H9 (cell line): ENCODE measurements at regions not wholly inside any gene's neighbourhood (a gene's known extent, or its start where the extent isn't known, plus 50 kb on each side); places are given as distances from the start of the nearest gene placed in this dataset.

Source experiments
- DNase-seq: peaks from one replicate; pipeline ENCODE4 v3.0.0-alpha.2; 2017
- H2AFZ ChIP-seq: one replicate; pipeline ENCODE4 v1.6.1; 2013; ENCODE audit warnings: mild to moderate bottlenecking, low read length, control low read depth, moderate library complexity
- H2AK5ac ChIP-seq: 2 replicates; pipeline ENCODE4 v1.6.1; 2013; ENCODE audit warnings: low read length, control low read depth, mixed read lengths; ENCODE audit not compliant: insufficient read length
- H2BK120ac ChIP-seq: one replicate; pipeline ENCODE4 v1.6.1; 2013; ENCODE audit warnings: low read depth, mild to moderate bottlenecking, low read length, control low read depth, inconsistent platforms; ENCODE audit not compliant: poor library complexity, severe bottlenecking
- H2BK12ac ChIP-seq: 2 replicates; pipeline ENCODE4 v1.6.1; 2013; ENCODE audit warnings: low read length, control low read depth, mixed read lengths, low read depth; ENCODE audit not compliant: insufficient read length
- H2BK15ac ChIP-seq: 2 replicates; pipeline ENCODE4 v1.6.1; 2013; ENCODE audit warnings: low read depth, low read length, control low read depth
- H2BK20ac ChIP-seq: one replicate; pipeline ENCODE4 v1.6.1; 2013; ENCODE audit warnings: low read depth, mild to moderate bottlenecking, low read length, control low read depth, inconsistent platforms; ENCODE audit not compliant: poor library complexity, severe bottlenecking
- H2BK5ac ChIP-seq: 2 replicates; pipeline ENCODE4 v1.6.1; 2013; ENCODE audit warnings: low read length, control low read depth, mixed read lengths; ENCODE audit not compliant: insufficient read length
- H3K14ac ChIP-seq: 2 replicates; pipeline ENCODE4 v1.6.1; 2013; ENCODE audit warnings: low read length, control low read depth; ENCODE audit not compliant: insufficient read depth
- H3K18ac ChIP-seq: 2 replicates; pipeline ENCODE4 v1.6.1; 2013; ENCODE audit warnings: low read depth, mild to moderate bottlenecking, mixed read lengths, low read length, control low read depth; ENCODE audit not compliant: insufficient read length
- H3K23ac ChIP-seq: 2 replicates; pipeline ENCODE4 v1.6.1; 2013; ENCODE audit warnings: low read length, control low read depth, mixed read lengths, low read depth; ENCODE audit not compliant: insufficient read length
- H3K23me2 ChIP-seq: 2 replicates; pipeline ENCODE4 v1.6.1; 2013; ENCODE audit warnings: low read depth, mild to moderate bottlenecking, mixed read lengths, low read length, control low read depth; ENCODE audit not compliant: insufficient read length, poor library complexity, severe bottlenecking
- H3K27ac ChIP-seq: 2 replicates; pipeline ENCODE4 v1.5.1; 2013; ENCODE audit warnings: low read length, control low read depth, mixed read lengths, low read depth; ENCODE audit not compliant: insufficient read length
- H3K27me3 ChIP-seq: 2 replicates; pipeline ENCODE4 v1.6.1; 2013; ENCODE audit warnings: low read length, control low read depth, inconsistent platforms; ENCODE audit not compliant: insufficient read depth
- H3K4ac ChIP-seq: 2 replicates; pipeline ENCODE4 v1.6.1; 2013; ENCODE audit warnings: low read depth, mild to moderate bottlenecking, control low read depth, inconsistent platforms, low read length, moderate library complexity
- H3K4me1 ChIP-seq: 2 replicates; pipeline ENCODE4 v1.6.1; 2013; ENCODE audit warnings: low read length, control low read depth, inconsistent platforms; ENCODE audit not compliant: insufficient read depth
- H3K4me2 ChIP-seq: 2 replicates; pipeline ENCODE4 v1.6.1; 2013; ENCODE audit warnings: low read length, control low read depth, mixed read lengths; ENCODE audit not compliant: insufficient read length, insufficient read depth
- H3K56ac ChIP-seq: 2 replicates; pipeline ENCODE4 v1.6.1; 2013; ENCODE audit warnings: low read depth, mild to moderate bottlenecking, mixed read lengths, low read length, control low read depth; ENCODE audit not compliant: insufficient read length
- H3K79me1 ChIP-seq: 2 replicates; pipeline ENCODE4 v1.6.1; 2013; ENCODE audit warnings: low read depth, mild to moderate bottlenecking, moderate library complexity, low read length, control low read depth, inconsistent platforms; ENCODE audit not compliant: insufficient read depth, poor library complexity, severe bottlenecking
- H3K79me2 ChIP-seq: 2 replicates; pipeline ENCODE4 v1.6.1; 2013; ENCODE audit warnings: low read length, control low read depth, inconsistent platforms; ENCODE audit not compliant: insufficient read depth
- H3K9ac ChIP-seq: 2 replicates; pipeline ENCODE4 v1.6.1; 2013; ENCODE audit warnings: low read length, control low read depth, mixed read lengths; ENCODE audit not compliant: insufficient read length; ENCODE audit errors: extremely low read depth
- H3K9me3 ChIP-seq: one replicate; pipeline ENCODE4 v1.6.1; 2013; ENCODE audit warnings: low read depth, low read length, inconsistent platforms; ENCODE audit not compliant: control insufficient read depth
- H3T11ph ChIP-seq: one replicate; pipeline ENCODE4 v1.6.1; 2013; ENCODE audit warnings: mild to moderate bottlenecking, low read length, control low read depth, inconsistent platforms
- H4K20me1 ChIP-seq: one replicate; pipeline ENCODE4 v1.6.1; 2013; ENCODE audit not compliant: control insufficient read depth, insufficient read length, insufficient read depth
- H4K5ac ChIP-seq: 2 replicates; pipeline ENCODE4 v1.6.1; 2013; ENCODE audit warnings: low read depth, mild to moderate bottlenecking, mixed read lengths, low read length, control low read depth; ENCODE audit not compliant: insufficient read length
- H4K8ac ChIP-seq: replicated peaks from 2 replicates; pipeline ENCODE4 v1.6.1; 2013; ENCODE audit warnings: low read length, control low read depth, mixed read lengths, low read depth; ENCODE audit not compliant: insufficient read length
- H4K91ac ChIP-seq: 2 replicates; pipeline ENCODE4 v1.6.1; 2013; ENCODE audit warnings: low read depth, mild to moderate bottlenecking, moderate library complexity, mixed read lengths, low read length, control low read depth; ENCODE audit not compliant: insufficient read length
- H3K27ac Mint-ChIP-seq, 3 experiments: 2 replicates in 2 of 3; 3 replicates in 1 of 3; pipeline ENCODE4 v1.8.0; 2020 to 2021; ENCODE audit warnings: mixed read lengths in 3 of 3, mild to moderate bottlenecking in 1 of 3, moderate library complexity in 1 of 3
- H3K27me3 Mint-ChIP-seq: 2 replicates; pipeline ENCODE4 v1.8.0; 2021; ENCODE audit warnings: low read depth, mild to moderate bottlenecking, moderate library complexity, mixed read lengths
- H3K36me3 Mint-ChIP-seq, 3 experiments: 2 replicates in 2 of 3; 3 replicates in 1 of 3; pipeline ENCODE4 v1.8.0; 2020 to 2021; ENCODE audit warnings: low read depth in 3 of 3, mixed read lengths in 3 of 3; ENCODE audit not compliant: insufficient read depth in 1 of 3
- H3K4me1 Mint-ChIP-seq, 2 experiments: 2 replicates each; pipeline ENCODE4 v1.8.0; 2020; ENCODE audit warnings: mixed read lengths in 2 of 2
- H3K4me3 Mint-ChIP-seq, 2 experiments: 2 replicates in 1 of 2; 3 replicates in 1 of 2; pipeline ENCODE4 v1.8.0; 2020 to 2021; ENCODE audit warnings: mild to moderate bottlenecking in 2 of 2, mixed read lengths in 2 of 2, moderate library complexity in 1 of 2
- H3K9me3 Mint-ChIP-seq, 2 experiments: 2 replicates in 1 of 2; 3 replicates in 1 of 2; pipeline ENCODE4 v1.8.0; 2020; ENCODE audit warnings: mild to moderate bottlenecking in 2 of 2, mixed read lengths in 2 of 2, moderate library complexity in 1 of 2
- CTCF ChIP-seq: fragments of 200-600 bp; sonication (generic); conservative IDR thresholded peaks from 3 replicates; pipeline ENCODE4 v1.8.0; 2021; ENCODE audit warnings: antibody characterized with exemption, mild to moderate bottlenecking

- no peak overlapping the region for H2BK20ac ChIP-seq
- H2AK5ac ChIP-seq: no peak overlapping the region
- H3K27me3 ChIP-seq: no peaks in the 10 kb centered on the region
- H3K4ac ChIP-seq: no peak overlapping the region
- no peaks in the 10 kb centered on the region for H3K36me3 Mint-ChIP-seq
- peaks cover 4% of the 10 kb centered on the region; the same call in 1 of the 2 replicates for H3K27me3 Mint-ChIP-seq
- H4K91ac ChIP-seq: no peak overlapping the region
- no peak for DNase-seq
- no peak overlapping the region for H2BK120ac ChIP-seq
- H2BK12ac ChIP-seq: no peak overlapping the region
- H3K27ac ChIP-seq: no peak overlapping the region
- H3K23me2 ChIP-seq: no peaks in the 10 kb centered on the region
- H3T11ph ChIP-seq: no peak overlapping the region
- H3K4me1 Mint-ChIP-seq: no peaks in the 10 kb centered on the region
- TF ChIP-seq CTCF: no peak
- no peak overlapping the region for H3K23ac ChIP-seq
- H3K79me2 ChIP-seq: no peaks in the 10 kb centered on the region
- H3K27ac Mint-ChIP-seq: no peak overlapping the region
- H3K79me1 ChIP-seq: no peaks in the 10 kb centered on the region
- no peak overlapping the region for H3K18ac ChIP-seq
- H3K14ac ChIP-seq: no peak overlapping the region
- no peaks in the 10 kb centered on the region for H3K9me3 ChIP-seq
- no peak overlapping the region; a peak in 1 of 5 replicates for H3K4me3 Mint-ChIP-seq
- no peak overlapping the region for H3K4me2 ChIP-seq
- H2BK5ac ChIP-seq: no peak overlapping the region
- H3K9me3 Mint-ChIP-seq: no peaks in the 10 kb centered on the region
- H4K5ac ChIP-seq: no peak overlapping the region
- no peak overlapping the region for H2AFZ ChIP-seq
- no peak overlapping the region for H3K9ac ChIP-seq
- H3K56ac ChIP-seq: no peak overlapping the region
- no peak overlapping the region for H4K8ac ChIP-seq
- H4K20me1 ChIP-seq: no peaks in the 10 kb centered on the region
- no peak overlapping the region for H2BK15ac ChIP-seq
- H3K4me1 ChIP-seq: no peaks in the 10 kb centered on the region
Measured at GRCh38 chr5:159835548-159835947, 80.7 kb upstream of the ADRA1B start.
